H1 (cell line): ENCODE measurements at regions not wholly inside any gene's neighbourhood (a gene's known extent, or its start where the extent isn't known, plus 50 kb on each side); places are given as distances from the start of the nearest gene placed in this dataset.

Experiments used
- CTCF ChIA-PET: fragments of 300-600 bp; sonication (Branson Sonifier 250); formaldehyde crosslinking; loops from one replicate; lab custom pipeline; 2021; ENCODE audit not compliant: partially characterized antibody; lab: Charles Lee
- POLR2A ChIA-PET: fragments of 300-600 bp; sonication (Branson Sonifier 250); formaldehyde crosslinking; loops from one replicate; lab custom pipeline; 2021; ENCODE audit warnings: inconsistent platforms; ENCODE audit not compliant: partially characterized antibody; lab: Charles Lee
- DNase-seq, 2 experiments: peaks; one replicate each; pipeline versions ENCODE4 v3.0.0 to v3.0.0-alpha.2; 2010 to 2022; ENCODE audit warnings: low spot score in 2 of 2, low read depth in 1 of 2, mixed read lengths in 1 of 2
- FAIRE-seq: peaks from 2 replicates; lab custom pipeline; 2011; peaks lifted over from hg19 to GRCh38; lab: Jason Lieb, UNC
- H2AFZ ChIP-seq: 2 replicates; pipeline ENCODE4 v1.8.1; 2012; ENCODE audit warnings: low read length, inconsistent platforms
- H2AK5ac ChIP-seq: 2 replicates; pipeline ENCODE4 v1.6.1; 2013; ENCODE audit warnings: low read depth, low read length
- H2BK120ac ChIP-seq: replicated peaks from 2 replicates; pipeline ENCODE3; 2013; ENCODE audit warnings: low read depth, low read length, inconsistent platforms
- H2BK12ac ChIP-seq: 2 replicates; pipeline ENCODE4 v1.6.1; 2013; ENCODE audit warnings: low read depth, low read length
- H2BK15ac ChIP-seq: 2 replicates; pipeline ENCODE4 v1.6.1; 2013; ENCODE audit warnings: low read length
- H2BK20ac ChIP-seq: 2 replicates; pipeline ENCODE4 v1.6.1; 2013; ENCODE audit warnings: low read length
- H2BK5ac ChIP-seq: 2 replicates; pipeline ENCODE4 v1.6.1; 2013; ENCODE audit warnings: low read depth, low read length
- H3K14ac ChIP-seq: 2 replicates; pipeline ENCODE4 v1.6.1; 2013; ENCODE audit warnings: inconsistent platforms; ENCODE audit not compliant: insufficient read length
- H3K18ac ChIP-seq: 2 replicates; pipeline ENCODE4 v1.6.1; 2013; ENCODE audit warnings: low read length; ENCODE audit errors: extremely low read depth
- H3K23ac ChIP-seq: 2 replicates; pipeline ENCODE4 v1.6.1; 2013; ENCODE audit warnings: inconsistent platforms; ENCODE audit not compliant: insufficient read length
- H3K23me2 ChIP-seq: 2 replicates; pipeline ENCODE4 v1.6.1; 2013; ENCODE audit warnings: low read depth, low read length
- H3K27ac ChIP-seq: 2 replicates; pipeline ENCODE4 v1.6.1; 2011; ENCODE audit warnings: low read depth, low read length, inconsistent platforms
- H3K27me3 ChIP-seq, 4 experiments: replicated peaks in 1 of 4; 1 replicate in 1 of 4; 2 replicates in 3 of 4; pipeline versions ENCODE4 v1.6.1 to v1.8.1; 2011 to 2013; ENCODE audit warnings: low read length in 3 of 4, mild to moderate bottlenecking in 3 of 4, inconsistent platforms in 2 of 4, mixed read lengths in 2 of 4, moderate library complexity in 1 of 4; ENCODE audit not compliant: control insufficient read depth in 3 of 4, insufficient read depth in 3 of 4; ENCODE audit errors: extremely low read depth in 1 of 4
- H3K36me3 ChIP-seq, 4 experiments: 2 replicates each; pipeline versions ENCODE4 v1.6.1 to v1.8.1; 2011 to 2013; ENCODE audit warnings: mild to moderate bottlenecking in 4 of 4, low read length in 3 of 4, moderate library complexity in 2 of 4, control low read depth in 1 of 4, inconsistent platforms in 1 of 4; ENCODE audit not compliant: insufficient read depth in 4 of 4, control insufficient read depth in 2 of 4
- H3K4ac ChIP-seq: replicated peaks from 2 replicates; pipeline ENCODE3; 2013; ENCODE audit warnings: low read length, low read depth, mixed read lengths, inconsistent platforms; ENCODE audit not compliant: insufficient read length
- H3K4me1 ChIP-seq, 4 experiments: replicated peaks in 1 of 4; 1 replicate in 1 of 4; 2 replicates in 3 of 4; pipeline versions ENCODE4 v1.6.1 to v1.8.1; 2011 to 2013; ENCODE audit warnings: low read length in 3 of 4, inconsistent platforms in 2 of 4, mixed read lengths in 1 of 4; ENCODE audit not compliant: insufficient read depth in 4 of 4, control insufficient read depth in 3 of 4
- H3K4me2 ChIP-seq, 2 experiments: 2 replicates each; pipeline versions ENCODE4 v1.6.1 to v1.8.1; 2011 to 2013; ENCODE audit warnings: low read depth in 2 of 2, low read length in 2 of 2, control low read depth in 1 of 2, inconsistent platforms in 1 of 2, mild to moderate bottlenecking in 1 of 2; ENCODE audit not compliant: insufficient read depth in 1 of 2
- H3K4me3 ChIP-seq, 4 experiments: fragments of 200-600, 300-600 bp in 1 of 4; sonication (generic), shearing (Covaris generic), sonication (Bioruptor Twin) in 1 of 4; 2 replicates each; pipeline versions ENCODE4 v1.5.1 to v1.8.1; 2011 to 2016; ENCODE audit warnings: low read length in 4 of 4, low read depth in 3 of 4, control low read depth in 2 of 4, inconsistent platforms in 2 of 4, mild to moderate bottlenecking in 2 of 4, mixed read lengths in 1 of 4, moderate library complexity in 1 of 4; ENCODE audit not compliant: insufficient read depth in 2 of 4; ENCODE audit errors: extremely low read depth in 1 of 4
- H3K56ac ChIP-seq: replicated peaks from 2 replicates; pipeline ENCODE3; 2013; ENCODE audit warnings: low read depth, mild to moderate bottlenecking, mixed read lengths, low read length, inconsistent platforms; ENCODE audit not compliant: insufficient read length
- H3K79me1 ChIP-seq: 2 replicates; pipeline ENCODE4 v1.6.1; 2013; ENCODE audit warnings: low read depth, low read length, control low read depth
- H3K79me2 ChIP-seq, 2 experiments: 2 replicates each; pipeline versions ENCODE4 v1.6.1 to v1.8.1; 2012 to 2013; ENCODE audit warnings: low read length in 2 of 2, mild to moderate bottlenecking in 2 of 2, inconsistent platforms in 1 of 2; ENCODE audit not compliant: insufficient read depth in 2 of 2, control insufficient read depth in 1 of 2
- H3K9ac ChIP-seq, 4 experiments: replicated peaks in 1 of 4; 1 replicate in 1 of 4; 2 replicates in 3 of 4; pipeline versions ENCODE4 v1.6.1 to v1.8.1; 2011 to 2013; ENCODE audit warnings: low read depth in 3 of 4, low read length in 3 of 4, control low read depth in 2 of 4, mild to moderate bottlenecking in 2 of 4, moderate library complexity in 2 of 4, inconsistent platforms in 1 of 4; ENCODE audit errors: extremely low read depth in 1 of 4
- H3K9me3 ChIP-seq, 2 experiments: 2 replicates each; pipeline versions ENCODE4 v1.6.1 to v1.8.1; 2012 to 2013; ENCODE audit warnings: mild to moderate bottlenecking in 2 of 2, moderate library complexity in 2 of 2, control low read depth in 1 of 2, inconsistent platforms in 1 of 2, low read depth in 1 of 2, low read length in 1 of 2, mixed read lengths in 1 of 2; ENCODE audit not compliant: insufficient read depth in 2 of 2
- H4K20me1 ChIP-seq, 2 experiments: replicated peaks in 1 of 2; 2 replicates each; pipeline versions ENCODE3 to v1.8.1; 2011 to 2013; ENCODE audit warnings: inconsistent platforms in 2 of 2, low read length in 2 of 2, mild to moderate bottlenecking in 1 of 2; ENCODE audit not compliant: insufficient read depth in 2 of 2, control insufficient read depth in 1 of 2
- H4K5ac ChIP-seq: 2 replicates; pipeline ENCODE4 v1.6.1; 2013; ENCODE audit warnings: low read length, low read depth, mixed read lengths, inconsistent platforms; ENCODE audit not compliant: insufficient read length
- H4K8ac ChIP-seq: 2 replicates; pipeline ENCODE4 v1.8.0; 2013; ENCODE audit warnings: mild to moderate bottlenecking, moderate library complexity, low read length, inconsistent platforms; ENCODE audit not compliant: insufficient read depth; ENCODE audit errors: extremely low read depth
- H4K91ac ChIP-seq: replicated peaks from 2 replicates; pipeline ENCODE3; 2013; ENCODE audit warnings: low read length, mixed read lengths, inconsistent platforms; ENCODE audit not compliant: insufficient read length
- CHD1 ChIP-seq: IDR thresholded peaks from 2 replicates; pipeline ENCODE4 v1.6.1; 2012; ENCODE audit warnings: low read depth, low read length, improper control_type of control experiment
- EGR1 ChIP-seq: IDR thresholded peaks from 2 replicates; pipeline ENCODE4 v1.6.1; 2011; ENCODE audit warnings: low read depth, low read length, borderline replicate concordance
- EP300 ChIP-seq, 2 experiments: IDR thresholded peaks; 1 replicate in 1 of 2; 2 replicates in 1 of 2; pipeline ENCODE4 v1.6.1; 2011 to 2012; ENCODE audit warnings: low read depth in 2 of 2, low read length in 2 of 2, mild to moderate bottlenecking in 2 of 2, borderline replicate concordance in 1 of 2, inconsistent platforms in 1 of 2, moderate library complexity in 1 of 2
- FOSL1 ChIP-seq: IDR thresholded peaks from 2 replicates; pipeline ENCODE4 v1.6.1; 2011; ENCODE audit warnings: mild to moderate bottlenecking, low read depth, low read length, moderate library complexity; ENCODE audit not compliant: insufficient read depth
- JUND ChIP-seq: IDR thresholded peaks from 2 replicates; pipeline ENCODE4 v1.6.1; 2011; ENCODE audit warnings: mild to moderate bottlenecking, improper control_type of control experiment, low read length
- POLR2AphosphoS5 ChIP-seq: IDR thresholded peaks from 2 replicates; pipeline ENCODE4 v1.6.1; 2011; ENCODE audit warnings: low read depth, low read length
- POU5F1 ChIP-seq: IDR thresholded peaks from 2 replicates; pipeline ENCODE4 v1.6.1; 2011; ENCODE audit warnings: low read depth, mild to moderate bottlenecking, low read length, moderate library complexity
- SIN3A ChIP-seq, 2 experiments: IDR thresholded peaks in 1 of 2; conservative IDR thresholded peaks in 1 of 2; 2 replicates each; pipeline ENCODE4 v1.6.1; 2011 to 2012; ENCODE audit warnings: low read length in 2 of 2, improper control_type of control experiment in 1 of 2, low read depth in 1 of 2, mild to moderate bottlenecking in 1 of 2
- SIX5 ChIP-seq: IDR thresholded peaks from 2 replicates; pipeline ENCODE4 v1.6.1; 2011; ENCODE audit warnings: mild to moderate bottlenecking, low read depth, low read length
- SRF ChIP-seq: IDR thresholded peaks from 2 replicates; pipeline ENCODE4 v1.6.1; 2011; ENCODE audit warnings: mild to moderate bottlenecking, low read depth, low read length, moderate library complexity
- TBP ChIP-seq: IDR thresholded peaks from 2 replicates; pipeline ENCODE4 v1.6.1; 2011; ENCODE audit warnings: low read depth, low read length, improper control_type of control experiment
- TEAD4 ChIP-seq: IDR thresholded peaks from 2 replicates; pipeline ENCODE4 v1.6.1; 2012; ENCODE audit warnings: low read depth, low read length, inconsistent platforms, mixed read lengths
- YY1 ChIP-seq: IDR thresholded peaks from 2 replicates; pipeline ENCODE4 v1.6.1; 2011; ENCODE audit warnings: low read depth, mild to moderate bottlenecking, low read length
- TF ChIP-seq, protein P1 (sequence below): IDR thresholded peaks from 2 replicates; pipeline ENCODE4 v1.6.1; 2011; ENCODE audit warnings: low read depth, mild to moderate bottlenecking, low read length; ENCODE audit not compliant: insufficient read depth

DNA sequence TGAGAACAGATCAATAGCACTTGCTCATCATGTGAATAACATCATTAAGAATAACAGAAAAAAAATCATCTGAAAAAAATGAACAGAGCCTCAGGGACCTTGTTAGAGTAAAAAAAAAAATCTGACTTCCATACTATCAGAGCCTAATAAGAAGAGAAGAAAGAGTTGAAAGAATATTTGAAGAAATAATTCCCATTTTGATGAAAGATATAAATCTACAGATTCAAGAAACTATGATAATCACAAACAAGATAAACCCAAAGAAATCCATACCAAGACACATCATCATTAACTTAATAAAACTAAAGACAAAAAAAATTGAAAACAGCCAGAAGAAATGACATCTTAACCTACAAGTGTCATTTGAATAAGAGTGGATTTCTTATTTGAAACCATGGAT is 134.4 kb downstream of the BMS1 start:
- Histone ChIP-seq H4K8ac (no peak overlapping the region), H3K23ac (no peak overlapping the region), H2AFZ (no peak overlapping the region), H3K4me1 (no peaks in the 10 kb centered on the region), H3K18ac (no peak overlapping the region), H3K9me3 (peaks cover 4 to 7% of the 10 kb centered on the region in 2 experiments; a peak in 2 of 4 replicates), H2BK12ac (no peak overlapping the region), H2BK20ac (no peak overlapping the region), H3K79me2 (no peaks in the 10 kb centered on the region), H3K4me2 (no peak overlapping the region), H2BK15ac (no peak overlapping the region), H3K14ac (no peak overlapping the region), H3K27ac (no peak overlapping the region)
- TF ChIP-seq TBP: no peak
- TF ChIP-seq, protein P1, sequence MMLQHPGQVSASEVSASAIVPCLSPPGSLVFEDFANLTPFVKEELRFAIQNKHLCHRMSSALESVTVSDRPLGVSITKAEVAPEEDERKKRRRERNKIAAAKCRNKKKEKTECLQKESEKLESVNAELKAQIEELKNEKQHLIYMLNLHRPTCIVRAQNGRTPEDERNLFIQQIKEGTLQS: no peak
- TF ChIP-seq CHD1: no peak
- TF ChIP-seq SRF: no peak
- no peak for TF ChIP-seq EP300 (IDR thresholded peaks at IDR 0.05; ENCODE audit: borderline replicate concordance in 1 of 2, low read depth in 2 of 2, low read length in 2 of 2)
- no peak for TF ChIP-seq JUND
- no peak for TF ChIP-seq YY1
- TF ChIP-seq SIX5: no peak
- TF ChIP-seq FOSL1: no peak
- no peak for TF ChIP-seq POU5F1
- TF ChIP-seq SIN3A (conservative IDR thresholded peaks at IDR 0.05 in 1 of 2, IDR thresholded peaks at IDR 0.05 in 1 of 2; ENCODE audit: low read depth in 1 of 2, low read length in 2 of 2): no peak
- no peak for TF ChIP-seq POLR2AphosphoS5
- TF ChIP-seq TEAD4: no peak
- TF ChIP-seq EGR1: no peak
- TF ChIP-seq, all 59 proteins: peak for 0
- Histone ChIP-seq H3K79me1 (no peaks in the 10 kb centered on the region), H2BK5ac (no peak overlapping the region), H4K91ac (no peak overlapping the region), H2BK120ac (no peak overlapping the region), H3K36me3 (no peaks in the 10 kb centered on the region), H3K56ac (no peak overlapping the region), H3K27me3 (no peaks in the 10 kb centered on the region), H3K4me3 (no peak overlapping the region), H4K5ac (no peak overlapping the region), H3K23me2 (no peaks in the 10 kb centered on the region), H3K9ac (no peak overlapping the region), H4K20me1 (no peaks in the 10 kb centered on the region), H2AK5ac (no peak overlapping the region), H3K4ac (no peak overlapping the region)
- FAIRE-seq (no peak), DNase-seq (no peak)
- CTCF ChIA-PET: no interaction called here
- POLR2A ChIA-PET: interaction anchor here (0.7 kb wide), 1 partner anchor 19 kb away, joined by 3 read pairs; no protein-coding TSS in a partner anchor
